PC-3 (cell line): ENCODE measurements at regions not wholly inside any gene's neighbourhood (a gene's known extent, or its start where the extent isn't known, plus 50 kb on each side); places are given as distances from the start of the nearest gene placed in this dataset.

Experiments
- CTCF ChIP-seq: fragments of 300-600 bp; sonication (generic); conservative IDR thresholded peaks from 2 replicates; pipeline ENCODE4 v1.5.1; 2017; ENCODE audit warnings: antibody characterized with exemption, low read depth, mild to moderate bottlenecking, low read length
- EZH2 ChIP-seq: fragments of 300-600 bp; sonication (generic); IDR thresholded peaks from one replicate; pipeline ENCODE4 v1.6.1; 2017; ENCODE audit warnings: antibody characterized with exemption, mild to moderate bottlenecking, low read length; ENCODE audit not compliant: unreplicated experiment
- EZH2phosphoT487 ChIP-seq: fragments of 300-600 bp; sonication (generic); IDR thresholded peaks from 2 replicates; pipeline ENCODE4 v1.6.1; 2018; ENCODE audit warnings: mild to moderate bottlenecking, antibody characterized with exemption, low read length, borderline replicate concordance

- TF ChIP-seq EZH2phosphoT487 (no peak), EZH2 (no peak), CTCF (no peak)
Observed at GRCh38 chr21:31505975-31506374, 153.5 kb upstream of the SOD1 start.
